ENCODE measurements at regions not wholly inside any gene's neighbourhood (a gene's known extent, or its start where the extent isn't known, plus 50 kb on each side); places are given as distances from the start of the nearest gene placed in this dataset.

- H3K4me3 ChIP-seq (ENCODE audit: low read length in 3 of 3) = no peak overlapping the region
- peak in 1 of 5 donors; percentile 27 for DNase-seq
- no peak for TF ChIP-seq CTCF (IDR thresholded peaks at IDR 0.05; ENCODE audit: borderline replicate concordance, extremely low read depth, insufficient read depth)
- FAIRE-seq = no peak
- no peaks in the 10 kb centered on the region for H3K27me3 ChIP-seq (ENCODE audit: control insufficient read depth, insufficient read depth, low read length)
- no peaks in the 10 kb centered on the region for H3K4me1 ChIP-seq (ENCODE audit: control insufficient read depth in 2 of 3, insufficient read depth in 2 of 3, low read depth in 1 of 3, low read length in 3 of 3)
- no peaks in the 10 kb centered on the region for H3K9me3 ChIP-seq (ENCODE audit: control insufficient read depth in 2 of 3, insufficient read depth in 1 of 3, low read length in 3 of 3)
- no peak overlapping the region for H3K9ac ChIP-seq (ENCODE audit: low read length in 3 of 3)
- intact Hi-C loops (cut with DNase I) = no loop called here
- no peak overlapping the region for H3K27ac ChIP-seq (ENCODE audit: low read depth in 2 of 2, low read length in 2 of 2)
- H3K36me3 ChIP-seq (ENCODE audit: control insufficient read depth in 2 of 3, insufficient read depth in 3 of 3, low read length in 3 of 3) = no peaks in the 10 kb centered on the region
These were observed 92.4 kb upstream of the PGBD5 start for GRCh38 chr1:230518511-230518910.

- no peaks in the 10 kb centered on the region for H3K27me3 ChIP-seq (ENCODE audit: control insufficient read depth, insufficient read depth, low read length)
- no peak overlapping the region for H3K4me3 ChIP-seq (ENCODE audit: low read length in 3 of 3)
- no peaks in the 10 kb centered on the region for H3K4me1 ChIP-seq (ENCODE audit: control insufficient read depth in 2 of 3, insufficient read depth in 2 of 3, low read depth in 1 of 3, low read length in 3 of 3)
- no peak for FAIRE-seq
- H3K36me3 ChIP-seq (ENCODE audit: control insufficient read depth in 2 of 3, insufficient read depth in 3 of 3, low read length in 3 of 3) = no peaks in the 10 kb centered on the region
- DNase-seq = no peak
- no peak overlapping the region for H3K9ac ChIP-seq (ENCODE audit: low read length in 3 of 3)
- no peak overlapping the region for H3K27ac ChIP-seq (ENCODE audit: low read depth in 2 of 2, low read length in 2 of 2)
- TF ChIP-seq CTCF (IDR thresholded peaks at IDR 0.05; ENCODE audit: borderline replicate concordance, extremely low read depth, insufficient read depth) = no peak
- intact Hi-C loops (cut with DNase I) = no loop called here
- no peaks in the 10 kb centered on the region for H3K9me3 ChIP-seq (ENCODE audit: control insufficient read depth in 2 of 3, insufficient read depth in 1 of 3, low read length in 3 of 3)
These were observed 91.7 kb upstream of the PGBD5 start for GRCh38 chr1:230517786-230518185.

GRCh38 chr1:230517326-230517725 is 91.2 kb upstream of the PGBD5 start:
- Histone ChIP-seq H3K9me3 (ENCODE audit: control insufficient read depth in 2 of 3, insufficient read depth in 1 of 3, low read length in 3 of 3) (no peaks in the 10 kb centered on the region), H3K27me3 (ENCODE audit: control insufficient read depth, insufficient read depth, low read length) (no peaks in the 10 kb centered on the region), H3K36me3 (ENCODE audit: control insufficient read depth in 2 of 3, insufficient read depth in 3 of 3, low read length in 3 of 3) (no peaks in the 10 kb centered on the region), H3K27ac (ENCODE audit: low read depth in 2 of 2, low read length in 2 of 2) (no peak overlapping the region), H3K9ac (ENCODE audit: low read length in 3 of 3) (no peak overlapping the region), H3K4me3 (ENCODE audit: low read length in 3 of 3) (no peak overlapping the region), H3K4me1 (ENCODE audit: control insufficient read depth in 2 of 3, insufficient read depth in 2 of 3, low read depth in 1 of 3, low read length in 3 of 3) (no peaks in the 10 kb centered on the region)
- intact Hi-C loops (cut with DNase I) = no loop called here
- no peak for TF ChIP-seq CTCF (IDR thresholded peaks at IDR 0.05; ENCODE audit: borderline replicate concordance, extremely low read depth, insufficient read depth)
- FAIRE-seq (no peak), DNase-seq (no peak)

GRCh38 chr1:230516889-230517288 is 90.8 kb upstream of the PGBD5 start:
- Histone ChIP-seq H3K4me1 (ENCODE audit: control insufficient read depth in 2 of 3, insufficient read depth in 2 of 3, low read depth in 1 of 3, low read length in 3 of 3) (no peaks in the 10 kb centered on the region), H3K36me3 (ENCODE audit: control insufficient read depth in 2 of 3, insufficient read depth in 3 of 3, low read length in 3 of 3) (no peaks in the 10 kb centered on the region), H3K9ac (ENCODE audit: low read length in 3 of 3) (no peak overlapping the region), H3K27ac (ENCODE audit: low read depth in 2 of 2, low read length in 2 of 2) (no peak overlapping the region), H3K4me3 (ENCODE audit: low read length in 3 of 3) (no peak overlapping the region), H3K9me3 (ENCODE audit: control insufficient read depth in 2 of 3, insufficient read depth in 1 of 3, low read length in 3 of 3) (no peaks in the 10 kb centered on the region), H3K27me3 (ENCODE audit: control insufficient read depth, insufficient read depth, low read length) (no peaks in the 10 kb centered on the region)
- FAIRE-seq = no peak
- no peak for TF ChIP-seq CTCF (IDR thresholded peaks at IDR 0.05; ENCODE audit: borderline replicate concordance, extremely low read depth, insufficient read depth)
- intact Hi-C loops (cut with DNase I) = no loop called here
- no peak for DNase-seq
